NCI-H526 treated with DMSO at 0.1 percent for 48 hours (cell line): ENCODE measurements at regions not wholly inside any gene's neighbourhood (a gene's known extent, or its start where the extent isn't known, plus 50 kb on each side); places are given as distances from the start of the nearest gene placed in this dataset.

Experiments
- DNase-seq: peaks from one replicate; lab custom pipeline; 2025; lab: John Stamatoyannopoulos, UW

DNA sequence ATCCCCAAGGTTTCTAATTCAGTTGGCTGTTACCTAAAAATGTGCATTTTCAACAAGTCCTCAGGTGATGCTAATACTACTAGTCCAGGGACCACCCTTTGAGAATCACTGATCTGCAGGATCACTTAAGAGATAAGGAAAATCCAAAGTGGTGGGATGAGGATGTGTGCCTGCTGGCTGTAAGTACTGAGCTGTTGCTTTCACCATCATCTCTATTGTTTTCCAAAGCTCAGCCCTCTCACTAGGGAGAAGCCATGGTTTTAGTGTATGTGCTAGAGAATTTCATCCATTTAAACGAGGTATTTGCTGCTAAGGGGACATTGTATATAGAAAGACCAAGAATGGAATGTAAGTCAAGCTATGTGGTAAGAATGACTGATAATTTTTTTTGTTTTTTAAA, 202.3 kb downstream of the KIF21A start:
- no peak for DNase-seq

DNA sequence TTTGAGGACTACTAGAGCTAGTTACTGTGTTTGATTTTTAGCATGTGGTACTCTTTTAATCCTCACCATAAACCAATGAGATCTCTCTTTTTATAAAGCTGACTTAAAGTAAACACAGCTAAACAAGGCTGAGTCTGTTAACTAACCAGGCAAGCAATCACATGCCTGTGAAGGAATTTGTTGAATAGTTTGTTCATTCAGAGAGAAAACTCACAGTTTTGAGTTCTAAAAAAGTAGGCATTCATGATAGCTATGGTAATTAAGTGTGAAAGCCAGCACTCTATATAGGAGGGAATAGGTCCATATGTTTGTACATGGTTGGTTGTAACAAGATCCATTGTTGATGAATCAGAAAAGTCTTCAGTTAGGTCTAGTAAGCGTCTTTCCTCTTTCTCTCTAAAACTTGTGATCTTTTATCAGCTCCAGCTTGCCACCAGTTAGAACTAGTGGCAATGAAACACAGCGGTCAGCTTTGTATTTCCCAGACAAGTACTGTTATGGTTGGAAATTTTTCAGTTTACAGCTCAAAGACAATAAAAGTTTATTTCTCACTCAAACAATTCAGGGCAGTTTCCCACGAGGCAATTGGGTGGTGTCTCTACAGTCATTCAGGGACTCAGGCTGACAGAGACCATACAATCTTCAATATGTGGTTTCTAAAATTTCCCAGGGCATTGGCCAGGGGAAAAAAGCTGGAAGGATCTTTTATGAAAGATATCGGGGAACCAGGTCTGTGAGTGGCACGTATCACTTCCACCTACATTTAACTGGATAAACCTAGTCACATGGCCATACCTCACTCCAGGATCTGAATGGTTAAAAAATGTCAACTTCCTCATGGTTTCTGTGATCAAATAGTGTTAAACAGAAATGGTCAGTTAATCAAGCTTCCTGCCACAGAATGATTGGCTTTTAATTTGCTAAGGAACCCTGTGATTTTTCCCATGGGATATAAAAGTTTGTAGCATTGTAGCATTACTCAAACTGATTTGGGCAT, 203.1 kb downstream of the KIF21A start:
- DNase-seq = no peak

DNA sequence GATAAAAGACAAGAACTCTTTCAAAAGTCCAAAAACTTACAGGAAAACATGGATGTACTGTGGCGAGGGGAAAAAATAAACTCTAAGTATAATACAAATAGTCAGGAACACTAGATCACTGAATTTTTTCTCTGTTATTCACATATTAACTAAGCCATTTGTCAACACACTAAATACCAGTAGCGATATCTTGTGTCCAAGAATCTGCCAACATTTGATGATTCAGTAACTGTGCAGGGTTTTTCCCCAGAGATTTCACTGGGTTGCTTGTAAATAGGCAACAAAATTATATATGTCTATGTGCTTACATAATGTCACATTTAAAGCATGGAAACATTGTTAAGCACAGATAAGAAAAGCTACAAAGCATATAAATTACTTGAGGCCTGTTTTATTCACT, 205.9 kb downstream of the KIF21A start:
- no peak for DNase-seq

DNA sequence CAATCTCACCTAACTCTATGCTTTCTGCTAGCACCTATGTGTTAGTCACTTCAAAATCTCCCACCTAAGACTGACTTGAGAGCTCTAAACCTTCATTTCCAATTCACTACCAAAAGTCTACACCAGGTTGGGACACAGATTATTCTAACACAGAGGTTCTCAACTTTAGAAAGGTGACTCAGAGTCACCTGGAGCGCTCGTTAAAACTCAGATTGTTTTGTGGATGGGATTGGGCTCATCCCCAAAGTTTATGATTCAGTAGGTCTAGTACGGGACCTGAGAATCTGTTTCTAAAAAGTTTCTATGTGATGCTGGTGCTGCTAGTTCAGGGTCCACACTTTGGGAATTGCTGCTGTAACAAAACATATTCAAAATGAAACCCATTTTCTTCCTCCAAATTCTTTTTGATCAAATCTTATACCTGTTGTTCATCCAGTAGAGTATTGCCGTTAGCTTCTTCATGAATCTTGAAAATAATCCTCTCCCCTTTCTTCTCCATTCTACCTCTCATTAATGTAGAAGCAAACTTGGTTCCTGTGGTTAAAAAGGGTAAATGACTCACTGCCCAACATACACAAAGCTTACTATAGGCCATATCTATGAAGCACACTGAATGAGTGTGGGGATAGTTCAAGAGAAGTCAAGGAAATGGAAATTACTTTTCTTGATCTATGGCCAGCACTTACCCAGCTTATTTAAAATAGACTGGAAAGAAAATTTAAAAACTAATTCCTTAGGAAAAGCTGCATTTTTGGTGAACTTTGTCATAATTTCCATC, 206.7 kb downstream of the KIF21A start:
- no peak for DNase-seq

DNA sequence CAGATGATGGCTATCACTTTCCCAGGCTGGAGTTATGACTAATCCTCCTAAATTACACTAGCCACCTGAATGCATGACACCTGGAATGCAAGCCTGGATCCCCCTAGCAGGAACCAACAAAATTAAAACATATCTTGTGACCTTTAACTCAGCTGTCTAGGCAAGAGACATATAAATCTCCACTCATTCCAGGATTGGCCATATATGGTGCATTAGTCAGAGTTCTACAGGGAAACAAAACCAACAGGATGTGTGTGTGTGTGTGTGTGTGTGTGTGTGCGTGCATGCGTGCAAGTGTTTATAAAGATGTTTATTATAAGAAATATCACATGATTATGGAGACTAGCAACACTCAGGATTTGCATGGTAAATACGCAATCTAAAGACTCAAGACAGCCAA, 212.8 kb downstream of the KIF21A start:
- DNase-seq = no peak

DNA sequence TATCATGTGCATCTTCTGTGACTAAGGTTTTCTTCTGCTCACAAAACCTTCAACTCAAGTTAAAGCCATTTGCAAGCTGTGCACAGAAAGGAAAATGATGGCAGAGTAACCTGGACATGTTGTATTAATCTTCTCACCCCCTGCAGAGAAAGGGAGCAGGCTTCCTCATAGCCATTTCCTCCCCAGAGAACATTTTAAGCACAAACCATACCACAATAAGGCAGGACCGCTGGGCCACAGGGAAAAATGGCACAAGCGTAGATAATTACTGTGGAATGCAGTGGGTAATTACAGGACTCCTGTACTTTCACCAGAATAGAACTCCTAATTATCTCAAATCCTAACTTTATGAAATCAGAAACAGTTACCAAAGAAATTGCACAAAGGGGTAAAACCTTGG, 215.7 kb downstream of the KIF21A start:
- DNase-seq = no peak

DNA sequence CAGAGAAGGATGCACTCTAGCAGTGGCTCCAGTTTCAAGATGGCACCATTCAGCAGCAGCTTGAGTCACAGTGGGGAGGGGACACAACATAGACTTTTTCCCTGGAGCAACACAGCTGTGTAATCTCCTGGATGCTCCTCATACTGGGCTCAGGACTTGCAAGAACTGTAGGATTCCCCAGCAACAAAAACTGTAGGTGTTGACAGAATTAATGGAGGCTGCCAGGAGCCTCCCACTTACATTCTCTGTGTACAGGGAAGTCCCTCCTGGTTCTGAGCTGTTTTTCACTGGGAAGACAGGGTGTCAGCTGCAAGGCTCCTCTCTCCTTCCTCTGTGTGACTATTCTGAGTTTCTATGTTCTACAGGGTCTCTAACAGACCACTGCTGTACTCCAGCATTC, 217.9 kb downstream of the KIF21A start:
- no peak for DNase-seq

DNA sequence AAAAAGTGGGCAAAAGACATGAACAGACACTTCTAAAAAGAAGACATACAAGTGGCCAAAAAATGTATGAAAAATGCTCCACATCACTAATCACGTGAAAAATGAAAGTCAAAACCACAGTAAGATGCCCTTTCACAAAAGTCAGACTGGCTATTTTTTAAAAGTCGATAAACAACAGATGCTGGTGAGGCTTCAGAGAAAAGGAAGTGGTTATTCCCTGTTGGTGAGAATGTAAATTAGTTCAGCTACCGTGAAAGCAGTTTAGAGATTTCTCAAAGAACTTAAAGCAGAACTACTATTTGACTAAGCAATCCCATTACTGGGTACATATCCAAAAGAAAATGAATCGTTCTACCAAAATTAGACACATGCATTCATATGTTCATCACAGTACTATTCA, 237.0 kb downstream of the KIF21A start:
- DNase-seq = no peak

DNA sequence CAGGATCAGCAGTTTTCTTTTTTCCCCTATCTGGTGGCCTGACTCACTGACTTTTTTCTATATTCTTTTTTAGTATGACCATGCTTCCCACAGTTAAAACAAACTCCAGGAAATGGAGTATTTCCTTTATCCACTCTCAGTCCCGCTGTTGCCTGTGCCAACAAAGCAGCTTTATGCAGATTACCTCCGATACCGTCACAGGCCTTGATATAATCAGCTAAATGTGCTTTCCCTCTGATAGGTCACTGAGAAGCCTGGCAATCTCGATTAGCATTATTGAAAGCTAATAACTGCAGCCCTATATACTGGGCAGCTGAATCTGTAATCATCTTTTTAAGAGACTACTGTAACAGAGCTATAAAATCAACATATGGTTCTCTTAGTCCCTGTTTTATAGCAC, 243.6 kb downstream of the KIF21A start:
- DNase-seq = no peak

DNA sequence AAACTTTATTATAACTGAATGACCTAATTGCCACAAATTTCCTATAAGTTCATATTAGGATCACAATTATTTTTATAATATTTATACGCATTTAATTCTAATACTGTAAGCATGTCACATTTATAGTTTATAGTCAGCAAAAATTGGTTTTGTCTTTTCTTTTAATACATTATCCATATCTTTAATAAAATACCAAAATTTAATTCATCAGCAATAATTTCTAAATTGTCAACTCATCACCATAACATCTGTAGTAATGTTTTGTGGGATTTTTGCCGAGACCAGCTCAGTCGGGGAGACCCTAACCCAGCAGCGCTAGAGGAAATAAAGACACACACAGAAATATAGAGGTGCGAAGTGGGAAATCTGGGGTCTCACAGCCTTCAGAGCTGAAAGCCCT, 254.2 kb downstream of the KIF21A start:
- DNase-seq = no peak

DNA sequence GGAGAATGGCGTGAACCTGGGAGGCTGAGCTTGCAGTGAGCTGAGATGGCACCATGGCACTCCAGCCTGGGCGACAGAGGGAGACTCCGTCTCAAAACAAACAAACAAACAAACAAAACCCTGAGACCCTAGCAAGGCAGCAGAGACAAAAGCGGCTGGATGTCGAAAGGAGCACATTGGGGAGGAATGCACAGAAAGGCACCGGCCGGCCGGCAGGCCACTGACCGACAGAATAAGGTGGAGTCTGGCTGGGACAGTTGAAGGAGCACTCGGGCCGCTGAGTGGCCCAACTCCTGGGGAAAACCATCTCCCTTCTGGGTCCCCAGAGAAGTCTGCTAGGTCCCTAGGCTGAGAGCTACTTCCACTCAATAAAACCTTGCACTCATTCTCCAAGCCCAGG, 256.2 kb downstream of the KIF21A start:
- no peak for DNase-seq

DNA sequence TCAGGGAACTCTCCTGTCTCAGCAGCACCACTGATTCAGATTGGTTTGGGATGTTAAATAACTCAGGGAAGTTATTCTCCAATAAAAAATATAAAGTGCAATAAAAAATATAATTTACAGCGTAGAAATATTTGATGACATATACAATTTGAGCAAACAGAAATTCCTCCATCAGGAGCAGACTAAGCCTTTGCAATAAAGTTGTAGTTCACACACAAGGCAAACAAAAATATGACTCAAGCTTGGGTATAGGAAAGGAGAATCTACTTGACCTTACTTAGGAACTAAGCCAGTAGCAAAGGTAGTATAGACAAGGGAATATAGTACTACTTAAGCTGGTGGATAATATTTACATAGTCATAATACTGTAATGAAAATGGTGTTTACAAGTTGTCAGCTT, 264.1 kb downstream of the KIF21A start:
- DNase-seq = no peak

DNA sequence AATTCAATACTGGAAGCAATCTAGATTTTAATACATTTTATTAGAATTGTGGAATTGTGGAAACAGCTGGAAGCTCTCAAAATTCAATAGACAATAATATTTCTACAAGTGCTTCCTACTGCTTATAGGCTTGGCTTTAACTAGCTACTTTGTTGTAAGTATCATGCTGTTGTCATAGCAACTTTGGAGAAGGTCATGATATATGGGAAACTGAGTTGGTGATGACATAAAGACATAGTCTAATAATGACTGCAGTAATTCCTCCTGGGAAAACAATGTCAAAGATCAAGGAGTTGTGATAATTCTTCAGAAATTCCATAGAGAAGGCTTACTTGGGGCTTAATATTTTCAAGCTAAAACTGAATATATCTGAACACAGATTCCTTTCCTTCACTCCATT, 266.6 kb downstream of the KIF21A start:
- no peak for DNase-seq

DNA sequence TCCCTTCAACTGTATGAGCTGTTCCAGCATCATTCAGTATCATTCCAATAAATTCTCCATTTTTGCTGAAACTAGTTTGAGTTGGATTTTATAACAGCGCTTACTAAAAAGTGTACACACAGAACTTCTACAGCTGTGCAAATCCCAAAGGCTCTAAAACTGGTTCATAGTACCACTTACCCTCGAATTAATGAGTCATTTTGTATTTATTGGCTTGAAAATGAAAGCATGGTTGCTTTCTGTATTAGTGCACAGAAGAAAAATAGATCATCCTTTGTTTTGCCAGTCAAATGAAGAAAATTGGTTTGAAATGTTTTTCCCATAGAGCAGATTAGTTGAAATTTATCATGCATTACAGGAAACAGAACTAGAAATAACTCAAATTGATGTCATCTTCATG, 268.3 kb upstream of the CPNE8 start:
- no peak for DNase-seq

DNA sequence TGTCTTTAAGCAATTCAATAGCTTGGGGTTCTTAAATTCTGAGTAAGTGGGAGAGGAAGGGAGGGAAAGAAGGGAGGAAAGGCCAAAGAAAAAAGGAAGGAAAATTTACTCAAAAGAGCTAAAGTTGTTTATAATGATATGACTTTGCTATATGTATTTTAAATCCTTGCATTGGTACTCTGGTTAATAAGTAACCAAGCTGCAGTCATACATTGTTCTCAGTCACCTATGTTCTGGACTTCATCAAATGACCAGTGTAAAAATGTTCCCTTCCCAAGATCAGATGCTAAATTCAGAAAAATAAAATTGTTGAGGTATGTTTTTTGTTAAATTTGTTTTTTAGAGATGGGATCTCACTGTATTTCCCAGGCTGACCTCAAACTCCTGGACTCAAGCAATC, 259.9 kb upstream of the CPNE8 start:
- no peak for DNase-seq

DNA sequence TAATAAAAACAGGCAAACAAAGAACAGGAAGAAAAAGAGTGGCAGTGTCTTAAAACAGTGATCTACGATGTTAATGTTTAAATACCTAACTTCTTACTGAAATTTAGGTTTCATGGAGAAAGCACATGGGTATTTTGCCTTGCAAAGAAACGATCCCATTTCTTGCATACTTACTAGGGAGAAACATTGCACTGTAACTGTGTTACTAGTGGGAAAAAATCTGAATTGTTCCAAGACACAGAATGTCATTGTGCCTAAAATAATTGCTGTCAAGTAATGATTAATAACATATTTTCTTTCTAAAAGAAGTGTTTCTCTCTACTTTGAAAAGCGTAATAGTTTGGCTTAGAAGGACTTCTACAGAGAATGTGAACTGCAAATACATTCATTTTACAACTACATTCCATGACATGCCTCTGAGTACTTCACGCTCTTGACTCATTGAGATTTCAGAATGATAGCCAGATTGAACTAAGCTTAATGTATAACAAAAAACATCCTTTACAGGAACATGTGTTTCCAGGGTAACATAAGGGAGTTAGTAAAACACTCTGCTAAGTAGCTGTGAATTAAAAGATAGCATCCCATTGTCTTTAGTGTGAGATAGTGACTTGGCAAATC, 256.2 kb upstream of the CPNE8 start:
- DNase-seq = no peak

DNA sequence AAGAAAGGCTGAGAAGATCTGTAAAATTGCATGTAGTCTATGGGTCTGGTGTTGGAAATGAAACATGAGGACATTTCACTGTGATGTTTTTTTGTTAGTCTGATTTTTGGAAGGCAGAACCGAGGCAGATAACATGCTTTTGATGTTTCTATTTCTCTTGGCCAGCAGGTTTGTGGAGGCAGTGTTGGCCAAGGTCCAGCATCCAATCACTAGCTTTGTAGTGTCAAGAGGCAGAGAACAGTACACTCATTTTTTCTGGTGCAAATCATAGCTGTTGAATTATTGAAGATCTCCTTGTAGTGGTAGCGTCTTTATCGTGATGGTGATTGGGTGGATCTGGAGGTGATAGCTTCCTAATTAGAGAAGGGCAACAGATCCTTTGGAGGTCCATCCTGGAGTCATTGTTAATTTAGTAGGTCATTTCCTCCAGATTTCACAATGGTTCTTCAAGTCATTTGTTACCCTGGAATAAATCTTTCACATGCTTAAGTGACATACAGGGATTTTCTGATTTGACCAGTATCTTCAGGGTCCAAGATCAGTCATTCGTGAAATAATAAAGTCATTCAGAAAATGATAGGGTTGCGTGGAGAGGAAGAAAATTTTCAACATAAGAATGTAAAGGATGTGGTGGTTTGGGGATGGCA, 252.4 kb upstream of the CPNE8 start:
- no peak for DNase-seq

DNA sequence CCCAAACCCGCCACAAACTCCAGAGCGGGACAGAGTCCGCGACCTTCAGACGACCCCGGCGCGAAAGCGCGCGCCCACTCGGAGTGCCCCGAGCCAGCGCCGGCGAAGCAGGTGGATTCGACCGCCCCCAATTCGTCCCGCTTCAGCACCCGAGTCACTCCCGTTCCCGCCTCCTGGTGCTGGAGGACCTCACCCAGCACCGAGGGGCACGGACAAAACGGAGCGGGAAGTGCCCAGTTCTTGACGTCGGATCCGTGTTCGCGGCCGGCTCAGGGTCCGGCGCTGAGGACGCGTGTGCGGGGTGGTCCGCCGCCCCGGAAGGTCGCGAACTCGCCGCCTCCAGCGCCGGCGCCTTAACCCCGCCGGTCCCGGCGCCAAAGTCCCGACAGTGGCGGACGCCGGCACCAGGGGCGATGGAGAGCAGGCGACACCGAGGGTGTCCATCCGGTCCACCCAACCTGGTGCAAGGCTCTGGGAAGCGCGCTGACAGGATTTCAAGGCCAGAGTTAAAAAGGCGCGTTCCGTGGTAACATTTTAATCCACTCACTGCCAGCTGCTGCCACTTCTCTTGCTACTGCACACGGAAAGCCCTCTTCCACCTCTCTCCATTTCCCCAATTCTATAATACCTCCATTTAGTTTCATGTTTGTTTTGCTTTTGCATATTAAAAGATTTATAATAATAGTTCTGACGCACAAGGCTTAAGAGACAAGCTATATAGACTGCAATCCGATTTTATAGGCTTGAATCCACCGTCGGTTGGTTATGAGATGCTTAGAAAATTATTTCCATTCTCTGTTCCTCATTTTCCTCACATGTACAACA, 240.0 kb upstream of the CPNE8 start:
- DNase-seq = peak; percentile 0

DNA sequence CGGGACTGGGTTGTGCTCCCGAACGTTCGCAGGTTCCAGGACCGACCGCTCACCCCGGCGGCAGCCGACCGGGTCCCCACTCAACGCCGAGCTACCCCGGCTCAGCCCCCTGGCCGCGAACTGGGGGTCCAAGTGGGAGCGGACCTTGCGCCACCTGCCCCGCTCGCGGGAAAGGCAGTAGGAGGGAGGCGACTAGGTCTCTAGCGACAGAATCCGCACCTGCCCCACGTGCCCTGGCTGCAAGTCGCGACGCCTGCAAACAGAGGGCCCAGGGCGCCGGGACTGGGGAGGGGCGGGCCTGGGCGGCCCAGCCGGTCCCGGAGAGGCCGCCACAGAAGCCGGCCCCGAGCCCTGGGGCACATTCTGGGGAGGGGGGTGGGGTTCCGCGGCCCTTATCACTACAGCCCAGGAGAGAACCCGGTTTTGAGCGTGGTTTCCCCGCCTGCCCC, 239.2 kb upstream of the CPNE8 start:
- no peak for DNase-seq

DNA sequence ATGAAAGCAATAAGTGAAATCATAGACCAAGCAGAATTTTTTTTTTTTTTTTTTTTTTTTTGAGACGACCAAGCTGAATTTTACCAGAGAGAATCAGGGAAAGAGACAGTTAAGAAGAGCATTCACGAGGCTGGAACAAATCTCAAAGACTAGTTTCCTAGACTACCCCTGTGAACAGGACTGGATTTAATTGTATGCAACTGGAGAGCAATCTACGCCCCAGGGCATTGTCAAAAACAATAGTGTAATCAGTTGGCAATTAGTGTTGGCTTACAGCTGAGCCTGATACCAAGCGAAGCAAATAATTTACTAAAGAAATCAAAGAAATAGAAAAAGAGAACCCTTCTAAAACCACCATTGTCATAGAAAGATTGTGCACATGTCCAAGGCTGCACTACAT, 232.9 kb upstream of the CPNE8 start:
- DNase-seq = no peak

DNA sequence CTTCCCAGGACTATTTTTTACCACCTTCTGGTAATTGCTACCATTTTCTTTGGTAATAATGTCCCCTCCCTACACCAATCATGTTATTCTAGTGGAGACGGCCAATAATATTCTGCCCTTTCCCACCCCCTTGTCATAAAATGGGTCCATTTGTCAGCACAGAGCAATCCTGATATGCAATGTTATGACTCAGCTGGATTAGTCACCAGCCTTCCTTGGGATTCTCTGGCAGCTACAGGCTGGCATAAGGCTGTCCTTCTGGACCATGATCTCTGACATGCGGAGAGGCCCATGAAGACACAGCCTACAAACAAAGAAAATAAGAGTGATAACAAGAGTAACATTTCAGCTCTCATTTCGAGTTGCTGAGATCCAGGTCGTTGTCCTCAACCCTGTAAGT, 222.0 kb upstream of the CPNE8 start:
- DNase-seq = no peak
